ENCODE measurements at regions not wholly inside any gene's neighbourhood (a gene's known extent, or its start where the extent isn't known, plus 50 kb on each side); places are given as distances from the start of the nearest gene placed in this dataset.

- H3K9me3 Mint-ChIP-seq (ENCODE audit: unreplicated experiment) = peaks cover 2% of the 10 kb centered on the region
- H3K27me3 Mint-ChIP-seq (ENCODE audit: unreplicated experiment) = no peaks in the 10 kb centered on the region
- H3K4me3 Mint-ChIP-seq (ENCODE audit: unreplicated experiment) = no peak overlapping the region
- no peaks in the 10 kb centered on the region for H3K36me3 Mint-ChIP-seq (ENCODE audit: unreplicated experiment)
- no peak overlapping the region for H3K27ac Mint-ChIP-seq (ENCODE audit: unreplicated experiment)
- H3K4me1 Mint-ChIP-seq (ENCODE audit: low read depth, unreplicated experiment) = peaks cover 4% of the 10 kb centered on the region
- no peak for DNase-seq
- TF ChIP-seq CTCF (IDR thresholded peaks at IDR 0.05; ENCODE audit: partially characterized antibody, unreplicated experiment) = no peak
These were observed 115.4 kb downstream of the CCDC34 start for GRCh38 chr11:27247660-27248059.

- Mint-ChIP-seq H3K4me3 (ENCODE audit: unreplicated experiment) (no peak overlapping the region), H3K36me3 (ENCODE audit: unreplicated experiment) (no peaks in the 10 kb centered on the region), H3K9me3 (ENCODE audit: unreplicated experiment) (peaks cover 2% of the 10 kb centered on the region), H3K27ac (ENCODE audit: unreplicated experiment) (no peak overlapping the region), H3K4me1 (ENCODE audit: low read depth, unreplicated experiment) (peaks cover 4% of the 10 kb centered on the region), H3K27me3 (ENCODE audit: unreplicated experiment) (no peaks in the 10 kb centered on the region)
- DNase-seq = no peak
- TF ChIP-seq CTCF (IDR thresholded peaks at IDR 0.05; ENCODE audit: partially characterized antibody, unreplicated experiment) = no peak
These were observed 116.1 kb downstream of the CCDC34 start for GRCh38 chr11:27246925-27247324.

- no peak overlapping the region for H3K27ac Mint-ChIP-seq (ENCODE audit: unreplicated experiment)
- no peaks in the 10 kb centered on the region for H3K36me3 Mint-ChIP-seq (ENCODE audit: unreplicated experiment)
- H3K9me3 Mint-ChIP-seq (ENCODE audit: unreplicated experiment) = peaks cover 2% of the 10 kb centered on the region
- H3K4me1 Mint-ChIP-seq (ENCODE audit: low read depth, unreplicated experiment) = no peaks in the 10 kb centered on the region
- H3K27me3 Mint-ChIP-seq (ENCODE audit: unreplicated experiment) = no peaks in the 10 kb centered on the region
- no peak for DNase-seq
- no peak for TF ChIP-seq CTCF (IDR thresholded peaks at IDR 0.05; ENCODE audit: partially characterized antibody, unreplicated experiment)
- H3K4me3 Mint-ChIP-seq (ENCODE audit: unreplicated experiment) = no peak overlapping the region
These were observed 118.1 kb downstream of the CCDC34 start for GRCh38 chr11:27244900-27245299.

- TF ChIP-seq CTCF (IDR thresholded peaks at IDR 0.05; ENCODE audit: partially characterized antibody, unreplicated experiment) = no peak
- H3K36me3 Mint-ChIP-seq (ENCODE audit: unreplicated experiment) = no peaks in the 10 kb centered on the region
These were observed 120.4 kb downstream of the CCDC34 start for GRCh38 chr11:27242591-27242990.

GRCh38 chr11:27241311-27242122, 121.5 kb downstream of the CCDC34 start:
- H3K27ac Mint-ChIP-seq (ENCODE audit: unreplicated experiment) = no peak overlapping the region
- peaks cover 2% of the 10 kb centered on the region for H3K9me3 Mint-ChIP-seq (ENCODE audit: unreplicated experiment)
- H3K4me1 Mint-ChIP-seq (ENCODE audit: low read depth, unreplicated experiment) = peaks cover 5% of the 10 kb centered on the region
- no peak for DNase-seq
- no peaks in the 10 kb centered on the region for H3K36me3 Mint-ChIP-seq (ENCODE audit: unreplicated experiment)
- H3K27me3 Mint-ChIP-seq (ENCODE audit: unreplicated experiment) = no peaks in the 10 kb centered on the region
- no peak for TF ChIP-seq CTCF (IDR thresholded peaks at IDR 0.05; ENCODE audit: partially characterized antibody, unreplicated experiment)
- no peak overlapping the region for H3K4me3 Mint-ChIP-seq (ENCODE audit: unreplicated experiment)

More at GRCh38 chr11:27242591-27242990, 120.4 kb downstream of the CCDC34 start:
- H3K27me3 Mint-ChIP-seq (ENCODE audit: unreplicated experiment) = no peaks in the 10 kb centered on the region
- H3K4me3 Mint-ChIP-seq (ENCODE audit: unreplicated experiment) = no peak overlapping the region
- peaks cover 5% of the 10 kb centered on the region for H3K4me1 Mint-ChIP-seq (ENCODE audit: low read depth, unreplicated experiment)
- peaks cover 2% of the 10 kb centered on the region for H3K9me3 Mint-ChIP-seq (ENCODE audit: unreplicated experiment)
- H3K27ac Mint-ChIP-seq (ENCODE audit: unreplicated experiment) = no peak overlapping the region
- no peak for DNase-seq
